GM19238 (cell line): ENCODE measurements at regions not wholly inside any gene's neighbourhood (a gene's known extent, or its start where the extent isn't known, plus 50 kb on each side); places are given as distances from the start of the nearest gene placed in this dataset.

Experiments used
- DNase-seq: peaks from one replicate; pipeline ENCODE4 v3.0.0; 2011; ENCODE audit warnings: low spot score; ENCODE audit not compliant: insufficient read length

- no peak for DNase-seq
Measured at GRCh38 chr9:24488896-24489295, 56.8 kb downstream of the IZUMO3 start.

- no peak for DNase-seq
Measured at GRCh38 chr9:24487946-24488345, 57.8 kb downstream of the IZUMO3 start.

- DNase-seq, result no peak
Measured at GRCh38 chr9:24487250-24487861, 58.3 kb downstream of the IZUMO3 start.

GRCh38 chr9:24479361-24480059 is 66.2 kb downstream of the IZUMO3 start:
- DNase-seq, result no peak

GRCh38 chr9:24464319-24464951 is 81.3 kb downstream of the IZUMO3 start:
- DNase-seq, result no peak

GRCh38 chr9:24462951-24463350 is 82.7 kb downstream of the IZUMO3 start:
- no peak for DNase-seq

- DNase-seq, result no peak
Measured at GRCh38 chr9:24460781-24461180, 84.9 kb downstream of the IZUMO3 start.

- DNase-seq, result no peak
Measured at GRCh38 chr9:24459953-24460352, 85.7 kb downstream of the IZUMO3 start.

GRCh38 chr9:24451346-24451745 is 94.4 kb downstream of the IZUMO3 start:
- no peak for DNase-seq

- DNase-seq, result no peak
Measured at GRCh38 chr9:24449976-24450375, 95.7 kb downstream of the IZUMO3 start.

- no peak for DNase-seq
Measured at GRCh38 chr9:24439456-24439855, 106.2 kb downstream of the IZUMO3 start.

GRCh38 chr9:24438876-24439275 is 106.8 kb downstream of the IZUMO3 start:
- no peak for DNase-seq

- no peak for DNase-seq
Measured at GRCh38 chr9:24436761-24437160, 108.9 kb downstream of the IZUMO3 start.

- DNase-seq, result no peak
Measured at GRCh38 chr9:24434183-24434582, 111.5 kb downstream of the IZUMO3 start.

GRCh38 chr9:24416136-24416535 is 129.6 kb downstream of the IZUMO3 start:
- no peak for DNase-seq

- DNase-seq, result no peak
Measured at GRCh38 chr9:24413651-24414050, 132.0 kb downstream of the IZUMO3 start.

- no peak for DNase-seq
Measured at GRCh38 chr9:24398466-24398865, 147.2 kb downstream of the IZUMO3 start.

- no peak for DNase-seq
Measured at GRCh38 chr9:24391095-24391494, 154.6 kb downstream of the IZUMO3 start.

GRCh38 chr9:24385077-24385476 is 160.6 kb downstream of the IZUMO3 start:
- DNase-seq, result no peak

- DNase-seq, result no peak
Measured at GRCh38 chr9:24382566-24382965, 163.1 kb downstream of the IZUMO3 start.

- DNase-seq, result no peak
Measured at GRCh38 chr9:24381205-24381604, 164.5 kb downstream of the IZUMO3 start.

GRCh38 chr9:24359046-24359445 is 186.7 kb downstream of the IZUMO3 start:
- no peak for DNase-seq

- no peak for DNase-seq
Measured at GRCh38 chr9:24351973-24352372, 193.7 kb downstream of the IZUMO3 start.
